ENCODE measurements at regions not wholly inside any gene's neighbourhood (a gene's known extent, or its start where the extent isn't known, plus 50 kb on each side); places are given as distances from the start of the nearest gene placed in this dataset.

DNA sequence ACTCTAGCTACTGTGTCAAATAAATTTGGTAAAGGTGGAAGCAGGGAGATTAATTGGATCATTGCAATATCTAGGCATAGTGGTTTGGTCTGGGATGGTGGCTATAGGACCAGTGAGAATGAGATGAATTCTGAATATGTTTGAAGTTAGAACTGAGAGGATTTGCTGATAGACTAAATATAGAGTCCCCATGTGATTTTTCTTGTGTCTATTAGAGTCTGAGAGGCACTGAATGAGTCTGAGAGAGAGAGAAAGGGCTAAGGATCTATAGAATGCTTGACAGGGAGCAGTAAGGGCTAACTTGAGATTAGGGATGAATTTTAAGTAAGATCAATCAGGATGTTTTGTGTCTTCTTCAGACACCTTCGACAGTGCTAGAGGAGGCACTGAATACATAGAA is 77.9 kb upstream of the CHL1 start:
- no peak for TF ChIP-seq YY1 (IDR thresholded peaks at IDR 0.05; ENCODE audit: low read depth)
- no peak for TF ChIP-seq EP300 (IDR thresholded peaks at IDR 0.05; ENCODE audit: borderline replicate concordance)
- TF ChIP-seq RAD21 (IDR thresholded peaks at IDR 0.05; ENCODE audit: low read depth): no peak
- TF ChIP-seq CEBPB (IDR thresholded peaks at IDR 0.05): no peak
- TF ChIP-seq TAF1 (IDR thresholded peaks at IDR 0.05; ENCODE audit: low read depth): no peak
- TF ChIP-seq, protein P1, sequence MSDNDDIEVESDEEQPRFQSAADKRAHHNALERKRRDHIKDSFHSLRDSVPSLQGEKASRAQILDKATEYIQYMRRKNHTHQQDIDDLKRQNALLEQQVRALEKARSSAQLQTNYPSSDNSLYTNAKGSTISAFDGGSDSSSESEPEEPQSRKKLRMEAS (IDR thresholded peaks at IDR 0.05): no peak
- TF ChIP-seq, protein P2, sequence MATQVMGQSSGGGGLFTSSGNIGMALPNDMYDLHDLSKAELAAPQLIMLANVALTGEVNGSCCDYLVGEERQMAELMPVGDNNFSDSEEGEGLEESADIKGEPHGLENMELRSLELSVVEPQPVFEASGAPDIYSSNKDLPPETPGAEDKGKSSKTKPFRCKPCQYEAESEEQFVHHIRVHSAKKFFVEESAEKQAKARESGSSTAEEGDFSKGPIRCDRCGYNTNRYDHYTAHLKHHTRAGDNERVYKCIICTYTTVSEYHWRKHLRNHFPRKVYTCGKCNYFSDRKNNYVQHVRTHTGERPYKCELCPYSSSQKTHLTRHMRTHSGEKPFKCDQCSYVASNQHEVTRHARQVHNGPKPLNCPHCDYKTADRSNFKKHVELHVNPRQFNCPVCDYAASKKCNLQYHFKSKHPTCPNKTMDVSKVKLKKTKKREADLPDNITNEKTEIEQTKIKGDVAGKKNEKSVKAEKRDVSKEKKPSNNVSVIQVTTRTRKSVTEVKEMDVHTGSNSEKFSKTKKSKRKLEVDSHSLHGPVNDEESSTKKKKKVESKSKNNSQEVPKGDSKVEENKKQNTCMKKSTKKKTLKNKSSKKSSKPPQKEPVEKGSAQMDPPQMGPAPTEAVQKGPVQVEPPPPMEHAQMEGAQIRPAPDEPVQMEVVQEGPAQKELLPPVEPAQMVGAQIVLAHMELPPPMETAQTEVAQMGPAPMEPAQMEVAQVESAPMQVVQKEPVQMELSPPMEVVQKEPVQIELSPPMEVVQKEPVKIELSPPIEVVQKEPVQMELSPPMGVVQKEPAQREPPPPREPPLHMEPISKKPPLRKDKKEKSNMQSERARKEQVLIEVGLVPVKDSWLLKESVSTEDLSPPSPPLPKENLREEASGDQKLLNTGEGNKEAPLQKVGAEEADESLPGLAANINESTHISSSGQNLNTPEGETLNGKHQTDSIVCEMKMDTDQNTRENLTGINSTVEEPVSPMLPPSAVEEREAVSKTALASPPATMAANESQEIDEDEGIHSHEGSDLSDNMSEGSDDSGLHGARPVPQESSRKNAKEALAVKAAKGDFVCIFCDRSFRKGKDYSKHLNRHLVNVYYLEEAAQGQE (IDR thresholded peaks at IDR 0.05; ENCODE audit: low read depth): no peak
- no peak for TF ChIP-seq CREB1 (IDR thresholded peaks at IDR 0.05; ENCODE audit: low read depth)
- no peak for TF ChIP-seq TCF12 (IDR thresholded peaks at IDR 0.05; ENCODE audit: low read depth)
- no peak for TF ChIP-seq ZBTB7A (IDR thresholded peaks at IDR 0.05; ENCODE audit: low read depth)
- no peak for TF ChIP-seq EGR1 (IDR thresholded peaks at IDR 0.05)
- no peak for TF ChIP-seq NFIC (IDR thresholded peaks at IDR 0.05)

Measured in Ishikawa (cell line).